ENCODE measurements at regions not wholly inside any gene's neighbourhood (a gene's known extent, or its start where the extent isn't known, plus 50 kb on each side); places are given as distances from the start of the nearest gene placed in this dataset.
A peak's percentile ranks its signal among the peaks of the same experiment; 100 is the strongest.

DNA sequence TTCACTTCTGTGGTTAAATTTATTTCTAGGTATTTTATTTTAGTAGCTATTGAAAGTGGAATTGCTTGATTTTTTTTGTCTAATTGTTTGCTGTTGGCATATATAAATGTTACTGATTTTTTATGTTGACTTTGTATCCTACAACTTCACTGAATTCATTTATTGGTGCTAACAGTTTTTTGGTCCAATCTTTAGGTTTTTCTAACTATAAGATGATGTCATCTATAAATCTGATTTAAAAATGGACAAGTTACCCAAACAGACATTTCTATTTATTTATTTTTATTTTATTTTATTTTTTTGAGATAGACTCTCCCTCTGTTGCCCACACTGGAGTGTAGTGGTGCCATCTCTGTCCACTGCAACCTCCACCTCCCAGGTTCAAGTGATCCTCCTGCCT is 162.3 kb downstream of the COX7C start:
- no peak for FAIRE-seq

GRCh38 chr5:86786955-86787354 is 169.2 kb downstream of the COX7C start:
- no peak for FAIRE-seq

DNA sequence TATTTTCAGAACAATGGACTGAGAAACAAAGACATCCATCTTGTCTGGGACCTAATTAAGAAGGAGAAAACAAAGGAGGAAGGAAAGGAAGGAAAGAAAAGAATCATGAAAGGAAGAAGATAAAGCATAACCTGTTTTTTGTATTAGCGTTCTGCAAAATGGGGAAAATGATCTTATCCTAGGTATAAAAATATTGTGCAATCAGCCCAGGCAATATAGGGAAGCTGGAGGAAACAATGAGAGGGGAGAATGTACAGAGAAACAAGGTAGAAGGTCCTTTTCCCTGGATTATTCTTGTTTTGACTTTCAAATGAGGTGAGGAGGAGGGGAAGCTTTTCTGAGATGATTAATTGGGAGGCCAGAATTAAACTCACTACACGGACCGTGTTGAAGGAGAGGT is 177.9 kb downstream of the COX7C start:
- no peak for FAIRE-seq

GRCh38 chr5:86797677-86798076 is 179.9 kb downstream of the COX7C start:
- FAIRE-seq: no peak

GRCh38 chr5:86806206-86806605 is 188.5 kb downstream of the COX7C start:
- FAIRE-seq: no peak

GRCh38 chr5:86807046-86808031 is 189.6 kb downstream of the COX7C start:
- FAIRE-seq: peak; percentile 95

DNA sequence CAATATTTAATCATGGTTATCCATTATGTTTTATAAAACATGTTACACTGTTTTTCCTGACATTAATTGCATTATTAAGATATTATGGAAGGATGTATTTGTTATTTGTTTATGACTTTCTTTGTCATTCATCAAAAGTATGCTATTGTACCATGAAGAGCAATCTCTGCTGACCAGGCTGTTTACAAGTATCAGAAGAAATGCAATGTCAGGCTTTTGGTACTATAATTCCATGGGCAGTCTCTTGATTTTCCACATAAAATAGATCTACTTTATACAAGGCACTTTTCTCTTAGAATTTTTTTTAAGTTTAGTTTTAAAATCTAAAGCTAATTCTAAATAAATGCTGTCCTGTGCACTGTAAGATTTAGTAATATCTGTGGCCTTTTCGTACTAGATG is 196.6 kb downstream of the COX7C start:
- FAIRE-seq: no peak

- FAIRE-seq: no peak
These were observed 197.2 kb downstream of the COX7C start for GRCh38 chr5:86814907-86815306.

GRCh38 chr5:86824637-86825036 is 206.9 kb downstream of the COX7C start:
- FAIRE-seq: no peak

DNA sequence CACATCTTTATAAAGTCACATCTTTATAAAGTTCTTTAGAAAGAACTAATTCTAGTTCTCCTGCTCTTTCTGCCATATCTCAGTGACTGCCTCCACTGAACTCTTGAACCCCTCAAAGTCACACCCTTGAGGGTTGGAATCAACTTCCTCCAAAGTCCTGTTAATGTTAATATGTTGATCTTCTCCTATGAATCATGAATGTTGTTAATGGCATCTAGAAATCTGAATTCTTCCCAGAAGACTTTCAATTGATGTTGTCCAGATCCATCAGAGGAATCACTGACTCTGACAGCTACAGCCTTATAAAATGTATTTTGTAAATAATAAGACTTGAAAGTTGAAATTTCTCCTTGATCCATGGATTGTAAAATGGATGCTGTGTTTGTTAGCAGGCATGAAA is 213.4 kb downstream of the COX7C start:
- FAIRE-seq: no peak

DNA sequence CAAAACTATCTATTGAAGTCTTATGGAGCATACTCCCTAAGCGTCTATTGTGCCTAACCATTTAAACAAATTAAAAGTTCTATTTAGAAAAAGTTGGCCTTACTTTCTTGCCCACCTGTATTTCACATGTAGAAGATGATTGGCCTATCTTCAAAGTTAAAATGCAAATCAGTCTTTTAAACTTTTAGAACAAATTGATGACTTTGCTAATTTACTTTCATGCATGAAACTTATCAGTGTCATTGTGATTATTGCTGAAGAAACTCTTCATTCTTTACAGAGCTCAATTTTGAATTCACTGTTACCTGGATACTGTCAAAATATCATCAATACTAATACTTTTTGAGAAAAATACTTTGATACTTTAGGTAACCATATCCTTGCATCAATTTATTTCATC is 216.1 kb downstream of the COX7C start:
- FAIRE-seq: no peak

DNA sequence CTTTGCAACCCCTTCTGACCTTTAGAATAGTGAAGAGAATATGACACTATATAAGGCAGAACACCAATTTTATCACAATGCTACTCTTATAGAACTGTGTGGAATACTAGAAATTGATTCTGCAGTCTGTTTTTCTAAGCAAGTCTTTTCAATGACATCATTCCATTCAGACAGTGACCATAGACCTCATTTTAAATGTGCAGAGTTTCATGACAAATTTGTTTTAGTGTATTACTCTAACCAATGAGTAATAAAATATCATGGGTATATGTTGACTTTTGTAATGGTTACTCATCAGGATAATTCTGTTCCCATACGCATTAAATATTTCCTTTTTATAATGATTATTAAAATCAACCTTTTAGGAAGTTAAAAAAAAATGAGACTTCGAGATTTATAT is 219.9 kb downstream of the COX7C start:
- FAIRE-seq: no peak

DNA sequence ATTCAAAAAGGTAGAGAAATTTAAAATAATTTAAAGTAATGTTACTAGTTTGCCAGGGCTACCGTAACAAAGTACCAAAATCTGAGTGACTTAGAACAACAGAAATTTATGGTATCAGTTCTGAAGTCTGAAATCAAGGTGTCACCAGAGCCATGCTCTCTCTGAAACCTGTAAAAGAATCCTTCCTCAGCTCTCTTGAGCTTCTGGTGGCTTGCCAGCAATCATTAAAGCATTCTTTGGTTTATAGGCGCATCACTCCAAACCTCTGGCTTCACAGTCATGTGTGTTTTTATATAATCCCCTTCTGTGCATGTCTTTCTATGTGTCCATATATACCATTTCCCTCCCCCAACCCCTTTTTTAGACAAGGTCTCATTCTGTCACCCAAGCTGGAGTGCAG is 220.3 kb downstream of the COX7C start:
- FAIRE-seq: no peak

GRCh38 chr5:86841000-86841644 is 223.4 kb downstream of the COX7C start:
- peak; percentile 94 for FAIRE-seq

DNA sequence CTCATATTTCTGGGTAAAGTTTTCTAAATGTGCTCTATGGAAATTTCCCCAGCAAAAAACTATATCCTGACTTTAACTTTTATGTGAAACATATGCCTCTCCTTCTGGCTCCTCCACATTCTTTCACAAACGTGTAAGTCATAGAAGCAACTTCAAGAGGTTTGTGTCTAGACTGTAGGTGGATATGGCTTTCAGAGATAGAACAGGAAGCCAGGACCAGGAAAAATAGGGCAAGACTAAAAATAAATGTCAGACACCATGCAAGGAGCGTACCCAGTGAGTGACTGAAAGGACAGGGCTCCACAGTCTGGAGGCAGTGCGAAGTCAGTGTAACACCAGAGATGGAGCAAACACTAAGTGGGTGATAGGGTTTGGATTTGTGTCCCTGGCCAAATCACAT is 240.7 kb downstream of the COX7C start:
- FAIRE-seq: no peak

DNA sequence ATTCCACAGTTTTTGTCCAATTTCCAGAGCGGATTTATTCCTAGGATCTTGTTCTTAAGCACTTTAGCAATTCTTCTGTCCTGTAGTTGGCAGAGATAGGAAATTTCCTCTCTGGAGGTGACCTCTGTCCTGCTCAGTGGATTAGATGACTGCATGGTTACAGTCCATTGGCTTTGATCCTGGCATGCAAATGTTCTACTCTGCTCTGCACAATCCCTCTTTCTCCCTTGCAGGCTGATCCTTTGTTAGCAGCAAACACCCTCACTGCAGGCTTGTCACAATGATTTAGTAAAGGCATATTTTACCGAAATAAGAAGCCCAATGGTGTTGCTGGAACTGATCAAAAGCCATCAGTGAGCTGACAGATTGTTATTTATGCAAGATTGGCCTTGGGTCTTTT is 243.8 kb downstream of the COX7C start:
- FAIRE-seq: no peak

- no peak for FAIRE-seq
These were observed 244.4 kb downstream of the COX7C start for GRCh38 chr5:86862093-86862492.

DNA sequence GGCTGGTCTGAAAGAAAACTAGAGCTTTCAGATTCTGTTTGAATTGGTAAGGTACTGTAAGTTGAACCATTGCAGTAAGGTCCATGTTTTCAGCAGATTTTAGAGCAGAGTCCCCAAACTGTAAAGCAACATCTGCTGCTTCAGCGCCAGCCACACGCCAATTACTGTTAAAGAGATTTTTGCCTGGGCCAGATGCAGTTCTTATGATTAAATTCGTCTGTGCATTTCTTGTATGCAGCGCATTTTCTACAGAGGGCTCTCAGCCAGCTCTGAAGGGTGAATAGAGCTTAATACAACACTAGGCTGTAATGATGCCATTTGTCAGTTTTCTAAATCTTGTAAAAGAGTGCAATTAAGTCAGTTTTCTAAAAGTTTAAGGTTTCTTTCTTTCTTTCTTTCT is 246.3 kb downstream of the COX7C start:
- no peak for FAIRE-seq

DNA sequence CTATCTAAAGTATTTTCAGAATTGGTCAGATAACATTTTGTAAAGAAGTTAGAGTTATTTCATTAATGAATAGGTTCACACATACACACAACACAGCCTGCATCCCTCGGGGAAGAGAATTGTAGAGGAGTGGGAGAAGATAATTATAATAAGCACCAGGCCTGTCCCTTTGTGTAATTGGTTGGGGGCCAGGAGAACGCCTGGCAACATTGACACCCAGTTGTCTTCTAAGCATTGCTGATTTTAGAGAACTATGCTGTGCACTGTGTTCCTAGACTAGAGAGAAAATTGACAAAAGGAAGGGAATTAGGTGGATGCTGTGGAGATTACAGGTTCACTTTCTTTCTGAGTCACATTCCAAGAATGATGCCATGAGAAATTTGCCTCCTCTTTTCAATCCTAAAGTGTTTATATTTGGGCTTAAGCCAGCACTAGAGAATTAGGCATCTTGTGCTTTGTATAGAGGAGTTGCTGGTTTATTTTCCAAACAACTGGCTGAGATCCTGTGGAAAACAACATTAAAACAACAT is 247.6 kb downstream of the COX7C start:
- no peak for FAIRE-seq

GRCh38 chr5:86866036-86866435 is 248.3 kb downstream of the COX7C start:
- no peak for FAIRE-seq

- no peak for FAIRE-seq
These were observed 251.5 kb downstream of the COX7C start for GRCh38 chr5:86869268-86869667.

DNA sequence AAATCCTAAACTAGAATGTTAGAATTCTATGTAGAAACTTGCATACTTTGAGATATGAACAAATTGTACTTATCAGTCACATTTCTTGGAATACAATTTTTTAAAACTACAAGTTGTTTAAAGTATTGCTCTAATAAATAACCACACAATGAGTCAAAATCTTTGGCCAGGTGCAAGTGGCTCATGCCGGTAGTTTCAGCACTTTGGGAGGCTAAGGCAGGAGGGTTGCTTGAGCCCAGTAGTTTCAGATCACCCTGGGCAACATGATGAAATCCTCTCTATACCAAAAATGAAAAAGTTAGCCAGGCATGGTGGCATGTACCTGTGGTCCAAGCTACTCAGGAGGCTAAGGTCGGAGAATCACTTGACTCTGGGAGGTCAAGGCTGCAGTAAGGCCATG is 257.8 kb downstream of the COX7C start:
- FAIRE-seq: no peak

DNA sequence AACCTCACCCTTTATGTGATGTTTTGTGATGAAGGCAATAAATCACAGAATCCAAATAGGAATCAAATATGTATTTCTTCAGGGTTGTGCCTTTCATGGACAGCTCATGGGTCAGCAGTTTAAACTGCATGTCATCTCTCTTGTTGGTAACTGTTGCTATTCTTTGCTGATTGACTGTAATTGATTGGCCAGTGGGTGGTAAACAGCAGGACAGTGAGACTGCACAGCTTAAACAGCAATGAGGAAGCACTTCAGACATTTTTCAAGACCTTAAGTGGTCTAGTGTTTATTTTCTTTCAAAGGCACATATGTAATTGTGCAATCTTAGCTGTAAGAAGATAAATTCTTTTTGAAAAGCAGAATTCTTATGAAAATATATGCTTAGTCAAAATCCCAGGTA is 260.5 kb downstream of the COX7C start:
- no peak for FAIRE-seq

- no peak for FAIRE-seq
These were observed 261.3 kb downstream of the COX7C start for GRCh38 chr5:86879086-86879485.

Measured in endometrium (tissue), 2 donors.